GM21786 (cell line): ENCODE measurements at regions not wholly inside any gene's neighbourhood (a gene's known extent, or its start where the extent isn't known, plus 50 kb on each side); places are given as distances from the start of the nearest gene placed in this dataset.
"Not testable (repeated sequence)": the region's sequence is repeated elsewhere in the genome, so short reads cannot be mapped to it uniquely, and the experiment has no call there.

Experiments used
- ATAC-seq: cut with Tn5 transposase; IDR thresholded peaks from one replicate; pipeline ENCODE4 v1.9.1; 2021; ENCODE audit not compliant: unreplicated experiment

DNA sequence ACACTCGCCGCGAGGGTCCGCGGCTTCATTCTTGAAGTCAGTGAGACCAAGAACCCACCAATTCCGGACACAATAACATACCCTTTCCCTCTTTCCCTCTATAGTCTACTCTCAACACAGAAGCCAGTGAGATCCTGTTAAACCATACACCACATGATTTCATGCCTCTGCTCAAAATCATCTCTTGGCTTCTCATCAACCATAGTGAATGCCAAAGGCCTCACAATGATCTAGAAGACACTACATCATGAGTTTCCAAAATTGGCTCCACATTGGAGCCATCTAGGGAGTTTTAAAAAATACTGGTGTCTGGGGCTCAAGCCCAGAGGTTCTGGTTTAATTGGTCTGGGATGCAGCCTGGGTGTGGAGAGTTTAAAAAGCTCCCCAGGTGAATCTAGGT, 124.5 kb downstream of the EFNB1 start:
- no peak for ATAC-seq

DNA sequence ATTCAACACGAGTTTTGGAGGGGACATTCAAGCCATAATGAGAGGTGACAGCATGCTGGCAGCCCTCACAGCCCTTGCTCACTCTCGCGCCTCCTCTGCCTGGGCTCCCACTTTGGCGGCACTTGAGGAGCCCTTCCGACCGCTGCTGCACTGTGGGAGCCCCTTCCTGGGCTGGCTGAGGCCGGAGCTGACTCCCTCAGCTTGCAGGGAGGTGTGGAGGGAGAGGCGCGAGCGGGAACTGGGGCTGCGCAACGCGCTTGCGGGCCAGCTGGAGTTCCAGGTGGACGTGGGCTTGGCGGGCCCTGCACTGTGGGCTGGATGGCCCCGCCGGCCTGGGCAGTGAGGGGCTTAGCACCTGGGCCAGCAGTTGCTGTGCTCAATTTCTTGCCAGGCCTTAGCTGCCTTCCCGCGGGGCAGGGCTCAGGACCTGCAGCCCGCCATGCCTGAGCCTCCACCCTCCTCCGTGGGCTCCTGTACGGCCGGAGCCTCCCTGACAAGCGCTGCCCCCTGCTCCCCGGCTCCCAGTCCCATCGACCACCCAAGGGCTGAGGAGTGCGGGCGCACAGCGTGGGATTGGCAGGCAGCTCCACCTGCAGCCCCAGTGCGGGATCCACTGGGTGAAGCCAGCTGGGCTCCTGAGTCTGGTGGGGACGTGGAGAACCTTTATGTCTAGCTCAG, 123.3 kb downstream of the EFNB1 start:
- not testable (repeated sequence) for ATAC-seq

DNA sequence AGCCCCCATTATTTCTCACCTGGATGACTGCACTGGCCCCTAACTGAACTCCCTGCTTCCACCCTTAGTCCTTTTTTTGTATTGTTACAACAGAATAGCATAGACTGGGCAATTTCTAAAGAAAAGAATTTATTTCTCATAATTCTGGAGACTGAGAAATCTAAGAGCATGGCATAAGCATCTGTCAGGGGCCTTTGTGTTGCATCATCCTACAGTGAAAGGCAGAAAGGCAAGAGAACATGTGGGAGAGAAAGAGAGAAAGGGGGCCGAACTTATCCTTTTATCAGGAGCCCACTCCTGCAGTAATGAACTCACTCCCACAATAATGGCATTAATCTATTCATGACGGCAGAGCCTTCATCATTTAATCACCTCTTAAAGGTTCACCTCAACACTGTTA, 122.1 kb downstream of the EFNB1 start:
- no peak for ATAC-seq

DNA sequence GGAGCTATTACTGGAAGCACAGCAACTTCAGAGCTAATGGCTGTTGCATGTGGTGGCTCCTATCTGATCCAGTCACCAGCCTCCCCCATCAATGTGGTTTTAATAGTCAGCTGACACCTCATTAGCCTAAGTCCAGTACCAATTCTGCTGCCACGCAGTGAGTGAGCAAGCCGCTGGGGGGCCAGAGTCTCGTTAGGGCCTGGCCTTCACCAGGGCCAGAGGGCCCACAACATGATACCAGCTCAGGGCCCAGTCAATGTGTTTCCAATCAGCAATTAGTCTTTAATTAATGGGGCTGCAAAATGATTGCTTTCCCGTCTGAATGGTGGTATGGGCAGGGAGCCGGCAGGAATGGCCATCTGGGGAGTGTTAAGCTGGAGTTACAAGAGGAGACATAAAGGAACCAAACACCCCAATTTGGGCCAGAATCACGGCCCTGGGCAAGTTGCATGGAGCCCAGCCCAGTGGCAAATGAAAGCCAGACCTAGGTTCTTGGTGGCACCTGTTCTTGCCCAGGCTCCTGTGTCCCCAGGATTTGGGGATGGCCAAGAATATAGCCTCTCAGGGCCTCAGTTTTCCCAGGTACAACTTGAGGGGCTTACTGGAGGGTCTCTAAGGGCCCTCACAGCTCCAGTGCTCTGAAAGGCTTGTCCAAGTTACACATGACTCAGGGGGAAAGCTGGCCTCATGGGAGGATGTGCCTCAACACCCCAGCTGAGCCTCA, 119.2 kb downstream of the EFNB1 start:
- no peak for ATAC-seq

GRCh38 chrX:68945603-68946228, 116.9 kb downstream of the EFNB1 start:
- ATAC-seq = no peak

GRCh38 chrX:68945081-68945602, 116.3 kb downstream of the EFNB1 start:
- no peak for ATAC-seq

GRCh38 chrX:68944211-68944610, 115.4 kb downstream of the EFNB1 start:
- ATAC-seq = no peak

DNA sequence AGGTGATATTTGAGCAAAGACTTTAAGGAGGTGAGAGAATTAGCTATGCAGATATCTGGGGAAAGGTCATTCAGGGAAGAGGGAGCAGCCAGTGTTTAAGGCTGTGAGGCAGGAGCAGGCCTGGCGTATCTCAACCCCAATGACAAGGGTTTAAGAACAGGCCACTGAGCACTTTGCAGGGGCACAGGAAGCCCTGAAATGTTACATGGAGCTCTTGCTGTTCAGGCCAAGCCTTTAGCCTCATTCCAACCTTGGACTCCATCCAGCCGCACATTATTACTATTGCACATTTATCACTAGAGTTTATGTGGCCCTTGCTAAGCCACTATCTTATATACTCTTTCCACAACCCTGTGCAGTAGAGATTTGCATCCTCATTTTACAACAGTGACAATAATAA, 114.0 kb downstream of the EFNB1 start:
- ATAC-seq = no peak

- no peak for ATAC-seq
Observed at GRCh38 chrX:68942104-68942503, 113.3 kb downstream of the EFNB1 start.

DNA sequence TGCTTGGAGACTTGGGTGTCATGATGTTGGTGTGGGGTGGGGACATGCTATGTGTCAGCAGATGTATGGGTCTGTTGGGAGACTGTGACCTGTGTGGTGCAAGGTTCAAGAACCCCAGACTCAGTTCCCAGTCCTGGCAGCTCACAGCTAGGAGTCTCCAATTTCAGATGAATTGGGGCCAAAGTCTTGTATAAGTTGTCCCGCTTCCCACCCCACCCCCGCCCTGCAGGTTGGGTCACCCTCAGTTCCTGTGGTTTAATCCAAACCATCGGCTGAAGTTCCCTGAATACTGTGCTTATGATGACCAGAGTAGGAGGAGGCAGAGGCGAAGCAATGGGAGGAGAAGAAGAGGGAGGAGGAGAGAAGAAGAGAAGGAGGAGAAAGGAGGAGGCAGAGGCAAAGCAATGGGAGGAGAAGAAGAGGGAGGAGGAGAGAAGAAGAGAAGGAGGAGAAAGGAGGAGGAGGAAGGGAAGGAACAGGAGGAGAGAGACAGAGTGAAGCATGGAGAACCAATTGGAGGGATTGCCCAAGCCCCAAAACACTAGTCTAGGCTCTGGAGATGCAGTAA, 112.6 kb downstream of the EFNB1 start:
- ATAC-seq = no peak

GRCh38 chrX:68940601-68941000, 111.8 kb downstream of the EFNB1 start:
- no peak for ATAC-seq

DNA sequence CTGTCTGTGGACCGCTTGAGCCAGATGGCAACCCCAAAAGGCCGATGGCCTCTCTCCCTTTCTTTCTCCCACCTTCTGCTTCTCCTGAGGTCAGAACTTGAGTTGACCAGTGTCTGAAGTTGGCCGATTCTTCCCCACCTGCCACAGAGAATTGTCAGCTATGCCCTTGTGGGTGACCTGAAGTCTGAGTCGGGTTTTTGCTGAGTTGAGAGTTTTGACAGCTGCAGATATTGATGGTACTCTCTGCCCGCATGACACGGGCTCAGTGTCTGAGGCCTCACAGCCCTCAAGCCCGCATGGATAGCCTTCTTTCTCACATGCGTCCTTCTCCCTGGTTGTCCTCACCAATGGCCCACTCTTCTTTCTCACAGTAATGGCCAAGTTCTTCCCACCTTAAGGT, 111.0 kb downstream of the EFNB1 start:
- ATAC-seq = no peak

GRCh38 chrX:68938244-68939004, 109.6 kb downstream of the EFNB1 start:
- ATAC-seq = no peak

DNA sequence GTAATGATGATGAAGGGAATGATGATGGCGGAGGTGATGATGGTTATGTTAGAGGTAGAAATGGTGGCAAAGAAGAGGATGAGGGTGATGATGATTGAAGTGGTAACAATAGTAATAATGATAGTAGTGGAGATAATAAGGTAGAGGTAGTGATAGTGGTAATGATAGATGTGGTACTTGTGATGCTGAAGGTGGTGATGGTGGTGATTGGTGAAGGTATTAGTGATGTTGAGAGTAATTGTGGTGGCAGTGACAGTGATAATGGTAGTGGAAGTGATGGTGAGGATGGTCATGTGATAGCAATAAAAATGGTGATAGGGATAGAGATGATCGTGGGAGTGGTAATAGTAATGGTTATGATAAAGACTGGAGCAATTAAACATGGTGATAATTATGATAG, 108.8 kb downstream of the EFNB1 start:
- ATAC-seq = no peak

DNA sequence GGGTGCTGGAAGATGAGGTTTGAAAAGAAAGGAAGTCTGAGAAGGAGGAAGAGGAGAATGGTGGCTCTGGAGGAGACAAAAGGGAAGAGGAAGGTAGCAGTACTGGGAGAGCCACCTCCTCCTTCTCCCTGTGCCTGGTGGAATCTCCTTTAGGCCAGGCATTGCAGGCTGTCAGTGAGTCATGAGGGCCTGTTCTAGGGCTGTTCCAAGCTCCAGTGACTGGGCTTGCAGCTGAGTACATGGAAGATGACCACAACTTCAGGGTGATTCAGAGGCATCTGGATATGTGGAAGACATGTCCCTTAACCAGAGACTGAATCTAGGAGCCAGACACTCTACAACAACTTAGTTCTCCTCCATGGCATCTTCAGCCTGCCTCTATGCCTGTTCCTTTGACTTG, 107.8 kb downstream of the EFNB1 start:
- no peak for ATAC-seq

DNA sequence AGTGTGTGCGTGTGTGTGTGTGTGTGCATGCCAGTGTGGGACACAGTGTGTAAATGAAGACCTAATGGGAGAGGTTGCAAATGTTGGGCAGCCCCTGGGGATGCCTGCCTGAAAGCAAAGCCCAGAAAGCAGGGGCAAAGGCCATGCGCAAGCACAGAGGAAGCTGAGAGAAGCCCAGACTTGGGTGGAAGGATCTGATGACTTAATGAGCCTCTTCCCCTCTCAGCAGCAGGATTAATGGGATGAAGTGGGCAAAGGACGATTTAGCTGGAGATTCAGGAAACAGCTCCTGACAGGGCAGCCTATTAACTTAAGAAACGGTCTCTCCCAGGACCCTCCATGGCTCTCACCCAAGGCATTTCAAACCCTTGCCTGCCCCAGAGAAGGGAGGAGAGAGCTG, 107.3 kb downstream of the EFNB1 start:
- no peak for ATAC-seq

GRCh38 chrX:68935362-68935761, 106.5 kb downstream of the EFNB1 start:
- ATAC-seq = no peak

DNA sequence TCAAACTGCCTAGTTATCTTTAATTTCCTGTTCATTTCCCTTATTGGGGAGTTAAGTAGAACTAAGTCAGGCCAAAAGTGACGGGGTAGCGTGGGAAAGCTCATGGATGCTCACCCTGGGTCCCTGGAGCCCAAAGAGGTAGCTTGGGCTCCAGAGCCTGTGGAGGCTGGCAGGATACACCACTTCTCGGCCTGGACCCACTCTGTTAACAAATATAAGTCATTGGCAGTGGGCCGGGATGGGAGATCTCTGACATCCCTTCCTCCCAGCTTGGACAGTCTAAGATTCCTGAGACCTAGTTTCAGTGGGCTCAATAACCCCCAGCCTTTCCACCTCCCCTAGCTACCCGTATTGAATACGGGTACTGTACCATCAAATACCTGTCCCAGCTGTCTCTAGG, 106.1 kb downstream of the EFNB1 start:
- ATAC-seq = no peak

DNA sequence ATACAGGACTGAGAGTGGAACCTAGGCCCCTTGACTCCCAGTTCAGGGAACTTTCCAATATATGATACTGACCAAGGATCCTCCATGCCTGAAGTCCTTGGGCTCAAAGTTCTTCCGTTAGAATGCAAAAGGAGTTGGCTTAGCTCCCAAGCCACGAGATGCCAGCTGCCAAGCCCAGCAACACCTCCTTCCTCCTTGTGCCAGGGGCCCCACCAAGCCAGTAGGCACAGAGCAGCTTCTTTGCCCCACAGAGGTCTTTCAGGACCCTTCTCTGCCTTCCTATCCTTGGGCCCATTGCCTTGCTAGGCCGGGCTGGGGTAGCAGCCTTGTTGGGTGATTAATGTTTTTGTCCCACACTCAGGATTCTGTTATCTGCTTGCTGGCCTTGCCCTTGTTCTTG, 105.6 kb downstream of the EFNB1 start:
- no peak for ATAC-seq

DNA sequence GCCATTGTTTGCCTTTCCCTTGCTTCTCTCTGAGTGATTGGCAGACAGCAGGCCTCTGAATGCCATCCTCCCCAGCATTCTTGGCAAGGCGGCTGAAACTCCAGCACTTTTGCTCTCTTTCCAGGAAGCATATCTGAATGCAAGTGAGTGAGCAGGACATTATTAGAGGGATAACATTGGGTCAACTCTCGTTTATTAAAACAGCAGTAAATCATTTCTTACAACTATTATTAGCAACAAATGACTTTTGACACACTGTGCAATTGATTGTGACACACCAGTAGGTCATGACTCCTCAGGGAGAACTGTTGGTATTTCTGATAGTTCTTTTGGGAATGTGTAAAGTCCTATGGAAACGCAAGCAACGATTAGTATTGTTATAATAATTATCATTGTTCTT, 103.8 kb downstream of the EFNB1 start:
- no peak for ATAC-seq

GRCh38 chrX:68931345-68931744, 102.5 kb downstream of the EFNB1 start:
- no peak for ATAC-seq
